Hepatocyte (in vitro differentiated cells): ENCODE measurements at regions not wholly inside any gene's neighbourhood (a gene's known extent, or its start where the extent isn't known, plus 50 kb on each side); places are given as distances from the start of the nearest gene placed in this dataset.
"Not testable (repeated sequence)": the region's sequence is repeated elsewhere in the genome, so short reads cannot be mapped to it uniquely, and the experiment has no call there.

Experiments used
- EZH2phosphoT487 ChIP-seq: fragments of 200-600 bp; sonication (generic); IDR thresholded peaks from one replicate; pipeline ENCODE4 v1.6.1; 2018; ENCODE audit warnings: antibody characterized with exemption, mild to moderate bottlenecking, low read depth, moderate library complexity; ENCODE audit not compliant: unreplicated experiment, severe bottlenecking
- TF ChIP-seq, protein P1 (sequence below): fragments of 200-600 bp; sonication (generic); IDR thresholded peaks from 2 replicates; pipeline ENCODE4 v1.5.1; 2016; ENCODE audit warnings: antibody characterized with exemption, mild to moderate bottlenecking; ENCODE audit not compliant: poor library complexity

GRCh38 chr2:37759989-37760388 is 88.5 kb upstream of the CDC42EP3 start:
- TF ChIP-seq, protein P1, sequence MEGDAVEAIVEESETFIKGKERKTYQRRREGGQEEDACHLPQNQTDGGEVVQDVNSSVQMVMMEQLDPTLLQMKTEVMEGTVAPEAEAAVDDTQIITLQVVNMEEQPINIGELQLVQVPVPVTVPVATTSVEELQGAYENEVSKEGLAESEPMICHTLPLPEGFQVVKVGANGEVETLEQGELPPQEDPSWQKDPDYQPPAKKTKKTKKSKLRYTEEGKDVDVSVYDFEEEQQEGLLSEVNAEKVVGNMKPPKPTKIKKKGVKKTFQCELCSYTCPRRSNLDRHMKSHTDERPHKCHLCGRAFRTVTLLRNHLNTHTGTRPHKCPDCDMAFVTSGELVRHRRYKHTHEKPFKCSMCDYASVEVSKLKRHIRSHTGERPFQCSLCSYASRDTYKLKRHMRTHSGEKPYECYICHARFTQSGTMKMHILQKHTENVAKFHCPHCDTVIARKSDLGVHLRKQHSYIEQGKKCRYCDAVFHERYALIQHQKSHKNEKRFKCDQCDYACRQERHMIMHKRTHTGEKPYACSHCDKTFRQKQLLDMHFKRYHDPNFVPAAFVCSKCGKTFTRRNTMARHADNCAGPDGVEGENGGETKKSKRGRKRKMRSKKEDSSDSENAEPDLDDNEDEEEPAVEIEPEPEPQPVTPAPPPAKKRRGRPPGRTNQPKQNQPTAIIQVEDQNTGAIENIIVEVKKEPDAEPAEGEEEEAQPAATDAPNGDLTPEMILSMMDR, result not testable (repeated sequence)
- TF ChIP-seq EZH2phosphoT487, result not testable (repeated sequence)
